HG02610 (cell line): ENCODE measurements at regions not wholly inside any gene's neighbourhood (a gene's known extent, or its start where the extent isn't known, plus 50 kb on each side); places are given as distances from the start of the nearest gene placed in this dataset.
"Not testable (repeated sequence)": the region's sequence is repeated elsewhere in the genome, so short reads cannot be mapped to it uniquely, and the experiment has no call there.

Experiments
- ATAC-seq: cut with Tn5 transposase; IDR thresholded peaks from one replicate; pipeline ENCODE4 v1.9.1; 2021; ENCODE audit warnings: mild to moderate bottlenecking, moderate library complexity; ENCODE audit not compliant: unreplicated experiment

DNA sequence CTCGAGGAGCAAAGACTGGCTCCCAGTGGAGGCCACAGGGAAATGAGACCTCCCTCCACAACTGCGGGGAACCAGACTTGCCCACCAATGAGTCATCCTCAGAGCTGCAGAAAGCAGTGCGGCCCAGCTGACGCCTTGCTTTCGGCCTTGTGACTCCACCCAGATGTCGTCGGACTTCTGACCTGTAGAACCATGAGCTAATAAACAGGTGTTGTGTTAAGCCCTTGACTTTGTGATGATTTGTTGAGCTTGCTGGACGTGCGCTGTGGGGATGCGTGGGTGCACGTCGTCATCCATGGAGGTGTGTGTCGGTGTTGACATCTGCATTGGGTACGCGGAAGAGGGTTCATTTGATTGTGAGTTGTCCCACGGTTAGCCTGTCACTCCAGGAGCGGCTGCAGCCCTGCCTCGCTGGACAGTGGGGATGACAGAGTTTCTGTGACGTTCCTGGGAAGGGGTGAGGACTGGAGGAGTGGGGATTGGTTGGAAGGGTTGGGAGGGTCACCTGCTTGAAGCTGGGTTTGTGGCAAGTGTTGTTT, 154.1 kb downstream of the SH3BP4 start:
- ATAC-seq, result no peak

DNA sequence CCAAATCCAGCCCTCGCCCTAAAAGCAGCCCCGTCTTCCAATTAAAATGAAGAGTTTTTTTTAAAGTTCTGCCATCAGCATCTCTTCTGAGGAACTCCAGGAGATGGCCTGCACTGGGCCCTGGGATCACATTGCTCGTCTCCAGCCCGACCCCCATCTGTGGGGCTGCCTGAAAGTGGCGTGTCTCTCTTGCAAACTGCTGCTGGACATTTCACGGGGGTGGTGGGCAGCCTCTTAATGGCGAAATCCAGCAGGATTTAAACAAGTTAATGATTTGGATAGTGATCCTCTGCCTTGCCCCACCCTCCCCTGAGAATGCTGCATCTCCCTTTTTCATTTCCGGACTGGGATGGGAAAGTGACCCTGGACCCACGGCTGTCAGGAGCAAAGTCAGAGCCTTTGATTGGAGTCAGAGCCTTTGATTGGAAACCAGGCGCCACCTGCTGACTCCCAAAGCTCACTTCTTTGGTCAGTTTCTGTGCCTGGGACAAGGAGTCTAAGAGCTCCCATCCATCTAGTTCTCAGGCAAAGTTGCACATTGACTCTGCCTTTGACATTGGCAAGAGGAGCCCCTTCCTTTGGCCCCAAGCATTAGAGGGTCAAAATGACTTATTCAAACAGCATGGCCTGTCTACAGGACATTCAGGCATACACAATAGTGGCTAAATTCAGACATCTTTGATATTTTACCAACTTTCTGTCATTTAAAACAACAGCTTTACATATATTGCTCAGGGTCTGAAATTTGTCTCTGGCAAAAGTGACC, 155.2 kb downstream of the SH3BP4 start:
- ATAC-seq, result no peak

DNA sequence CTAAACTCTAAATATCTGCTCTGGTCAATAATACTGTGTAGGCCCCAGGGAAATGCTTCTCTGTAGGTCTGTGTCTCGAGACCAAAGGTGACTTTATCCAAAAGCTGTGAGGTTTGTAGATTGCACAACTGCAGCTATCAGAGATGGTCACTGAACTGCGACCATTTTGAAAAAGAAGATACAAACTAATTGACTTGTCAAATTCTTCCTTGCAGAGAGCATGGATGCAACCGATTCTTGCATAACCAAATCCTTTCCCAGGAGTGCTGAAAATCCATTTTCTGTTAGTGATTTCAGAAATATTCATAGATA, 155.8 kb downstream of the SH3BP4 start:
- ATAC-seq, result no peak

DNA sequence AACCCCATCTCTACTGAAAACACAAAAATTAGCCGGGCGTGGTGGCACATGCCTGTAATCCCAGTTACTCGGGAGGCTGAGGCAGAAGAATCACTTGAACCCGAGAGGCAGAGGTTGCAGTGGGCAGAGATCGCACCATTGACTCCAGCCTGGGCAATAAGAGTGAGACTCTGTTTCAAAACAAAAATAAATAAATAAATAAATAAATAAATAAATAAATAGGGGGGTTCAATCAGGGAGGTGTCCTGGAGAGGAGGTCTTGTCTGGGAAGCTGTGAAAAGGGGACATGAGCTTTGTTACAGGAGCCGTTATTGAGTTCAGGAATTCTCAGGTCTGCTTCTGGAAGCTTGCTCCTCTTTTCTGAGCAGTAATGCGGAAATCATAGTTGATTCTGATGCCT, 157.7 kb downstream of the SH3BP4 start:
- not testable (repeated sequence) for ATAC-seq

DNA sequence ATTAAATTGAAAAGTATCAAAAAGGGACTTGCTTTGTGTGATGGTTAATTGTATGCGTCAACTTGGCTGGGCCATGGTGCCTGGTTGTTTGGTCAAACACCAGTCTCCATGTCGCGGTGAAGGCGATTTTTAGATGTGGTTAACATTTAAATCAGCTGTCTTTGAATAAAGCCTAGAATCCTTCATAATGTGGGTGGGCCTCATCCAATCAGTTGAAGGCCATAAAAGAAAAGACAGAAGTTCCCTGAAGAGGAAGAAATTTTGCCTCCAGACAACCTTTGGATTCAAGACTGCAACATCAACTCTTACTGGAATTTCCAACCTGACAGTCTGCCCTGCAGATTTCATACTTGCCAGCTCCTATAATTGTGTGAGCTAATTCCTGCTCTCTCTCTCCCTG, 160.5 kb downstream of the SH3BP4 start:
- ATAC-seq, result no peak

DNA sequence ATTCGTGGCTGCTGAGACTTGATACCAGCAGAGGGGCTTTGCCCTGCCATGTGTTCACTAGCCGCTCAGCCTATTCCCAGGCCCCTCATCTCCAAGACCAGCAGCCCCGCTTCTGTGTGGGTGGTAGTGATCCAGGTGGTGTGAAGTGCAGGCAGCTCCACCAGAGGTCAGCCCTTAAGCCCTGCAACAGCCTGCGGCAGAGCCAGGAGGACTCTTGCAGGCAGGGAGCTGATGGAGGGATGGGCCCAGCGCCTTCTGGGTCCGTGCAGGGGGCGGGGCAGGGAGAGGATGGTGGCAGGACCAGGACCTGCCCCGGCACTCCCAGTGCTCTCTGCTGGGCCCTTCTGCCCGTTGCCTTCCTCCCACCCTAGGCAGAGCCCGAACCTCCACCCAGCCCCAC, 162.0 kb downstream of the SH3BP4 start:
- no peak for ATAC-seq

DNA sequence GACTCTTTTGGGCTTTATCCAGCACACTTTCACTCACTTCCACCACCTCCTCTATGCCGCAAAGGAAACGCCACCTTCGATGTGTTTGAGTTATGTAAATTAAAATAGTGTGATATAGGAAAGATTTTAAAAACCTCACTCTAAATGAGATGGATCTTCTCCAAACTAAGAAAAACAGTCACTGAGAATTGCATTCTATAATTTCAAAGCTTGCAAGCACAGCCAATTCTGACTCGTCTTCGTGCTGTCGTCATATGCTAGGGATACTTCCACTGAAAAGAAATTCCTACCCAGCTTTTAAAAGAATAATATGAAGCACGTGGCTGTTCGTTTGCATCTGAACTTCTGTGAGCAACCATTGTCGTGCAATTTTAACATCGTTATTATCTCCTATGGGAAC, 162.5 kb downstream of the SH3BP4 start:
- no peak for ATAC-seq

DNA sequence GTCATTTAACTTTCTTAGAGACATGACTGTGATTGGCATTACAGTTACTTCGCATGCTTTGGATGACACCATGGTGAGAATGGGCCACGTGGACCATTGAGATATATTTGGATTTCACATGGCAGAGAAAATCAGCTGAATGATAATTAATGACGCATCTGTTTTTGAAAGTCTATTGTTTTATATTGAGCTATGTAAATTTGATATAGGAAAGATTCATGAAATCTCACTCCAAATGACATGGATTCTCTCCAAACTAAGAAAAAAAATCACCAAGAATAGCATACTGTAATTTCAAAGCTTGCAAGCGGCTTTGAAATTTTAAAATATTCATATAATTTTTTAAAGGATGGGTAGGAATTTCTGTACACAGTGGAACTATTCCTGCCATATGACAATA, 163.7 kb downstream of the SH3BP4 start:
- no peak for ATAC-seq

DNA sequence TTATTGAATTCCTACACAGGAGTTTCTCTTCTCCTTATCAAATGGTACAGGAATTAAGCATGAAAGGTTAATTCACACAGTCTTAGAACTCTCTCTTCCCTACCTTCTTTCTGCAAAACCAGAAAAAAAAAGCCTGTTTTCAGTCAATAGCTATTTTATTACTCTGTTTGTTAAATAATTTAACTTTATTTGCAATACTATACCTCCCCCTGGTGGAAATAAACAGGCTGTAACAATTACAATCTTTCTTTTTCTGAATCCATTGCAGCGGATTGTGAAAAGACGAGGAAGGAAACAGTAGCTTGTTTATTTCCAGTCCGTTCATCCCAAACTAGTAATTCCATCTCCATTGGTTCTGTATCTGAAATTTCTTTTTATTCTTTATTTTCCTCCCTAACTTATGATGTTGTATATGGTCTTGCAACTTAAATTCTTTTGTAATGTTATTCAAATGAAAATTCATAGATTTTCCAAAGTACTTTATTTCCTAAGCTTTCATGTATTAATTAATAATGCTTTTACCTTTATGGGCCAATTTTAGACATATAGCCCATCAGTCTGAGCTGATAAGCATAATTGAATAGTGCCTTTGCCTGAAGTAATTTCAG, 165.2 kb downstream of the SH3BP4 start:
- ATAC-seq, result no peak

DNA sequence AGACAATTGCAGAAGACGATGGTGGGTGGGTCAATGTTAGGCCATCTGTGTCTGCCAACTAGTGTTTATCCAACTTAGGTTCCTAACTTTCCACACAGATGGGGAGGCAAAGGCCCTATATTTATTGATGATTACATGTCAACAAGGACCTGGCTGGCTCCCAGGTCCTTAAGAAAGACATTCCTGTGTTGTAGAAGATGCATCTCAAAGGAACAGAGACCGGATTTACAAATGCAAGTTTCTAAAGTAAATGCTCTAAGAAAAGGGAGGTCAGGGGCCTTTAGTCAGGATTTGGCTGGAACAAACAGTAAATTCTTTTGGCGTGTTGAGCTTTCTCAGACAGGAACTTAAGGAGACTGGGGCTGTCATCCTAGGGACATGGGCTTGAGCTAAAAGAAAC, 175.0 kb downstream of the SH3BP4 start:
- no peak for ATAC-seq

DNA sequence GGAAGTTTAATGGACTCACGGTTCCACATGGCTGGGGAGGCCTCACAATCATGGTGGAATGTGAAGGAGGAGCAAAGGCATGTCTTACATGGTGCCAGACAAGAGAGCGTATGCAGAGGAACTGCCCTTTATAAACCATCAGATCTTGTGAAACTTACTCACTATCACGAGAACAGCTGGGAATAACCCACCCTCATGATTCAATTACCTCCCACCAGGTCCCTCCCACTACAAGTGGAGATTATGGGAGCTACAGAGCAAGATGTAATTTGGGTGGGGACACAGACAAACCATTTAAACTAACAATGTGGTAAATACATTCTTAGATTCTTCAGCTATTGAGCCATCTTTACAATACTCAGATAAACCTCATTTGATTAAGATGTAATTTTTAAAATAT, 176.1 kb downstream of the SH3BP4 start:
- no peak for ATAC-seq

DNA sequence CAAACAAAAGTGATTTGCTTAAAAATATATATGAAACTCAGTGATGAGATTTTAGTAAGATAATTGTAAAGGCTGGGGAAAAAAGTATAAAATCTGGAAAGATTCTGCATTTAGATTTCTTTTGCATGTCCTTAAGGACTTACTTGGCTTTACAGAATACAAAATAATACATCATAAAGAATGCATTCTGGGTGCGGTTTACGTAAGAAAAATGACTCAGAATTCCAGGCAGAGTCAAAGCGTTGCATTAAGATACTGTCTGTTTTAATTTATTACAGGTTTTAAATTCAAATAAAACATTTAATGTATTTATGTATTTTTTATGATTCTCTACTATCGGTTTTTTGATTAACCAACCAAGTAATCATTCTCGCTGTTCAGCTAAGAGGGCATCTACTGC, 178.0 kb downstream of the SH3BP4 start:
- no peak for ATAC-seq

DNA sequence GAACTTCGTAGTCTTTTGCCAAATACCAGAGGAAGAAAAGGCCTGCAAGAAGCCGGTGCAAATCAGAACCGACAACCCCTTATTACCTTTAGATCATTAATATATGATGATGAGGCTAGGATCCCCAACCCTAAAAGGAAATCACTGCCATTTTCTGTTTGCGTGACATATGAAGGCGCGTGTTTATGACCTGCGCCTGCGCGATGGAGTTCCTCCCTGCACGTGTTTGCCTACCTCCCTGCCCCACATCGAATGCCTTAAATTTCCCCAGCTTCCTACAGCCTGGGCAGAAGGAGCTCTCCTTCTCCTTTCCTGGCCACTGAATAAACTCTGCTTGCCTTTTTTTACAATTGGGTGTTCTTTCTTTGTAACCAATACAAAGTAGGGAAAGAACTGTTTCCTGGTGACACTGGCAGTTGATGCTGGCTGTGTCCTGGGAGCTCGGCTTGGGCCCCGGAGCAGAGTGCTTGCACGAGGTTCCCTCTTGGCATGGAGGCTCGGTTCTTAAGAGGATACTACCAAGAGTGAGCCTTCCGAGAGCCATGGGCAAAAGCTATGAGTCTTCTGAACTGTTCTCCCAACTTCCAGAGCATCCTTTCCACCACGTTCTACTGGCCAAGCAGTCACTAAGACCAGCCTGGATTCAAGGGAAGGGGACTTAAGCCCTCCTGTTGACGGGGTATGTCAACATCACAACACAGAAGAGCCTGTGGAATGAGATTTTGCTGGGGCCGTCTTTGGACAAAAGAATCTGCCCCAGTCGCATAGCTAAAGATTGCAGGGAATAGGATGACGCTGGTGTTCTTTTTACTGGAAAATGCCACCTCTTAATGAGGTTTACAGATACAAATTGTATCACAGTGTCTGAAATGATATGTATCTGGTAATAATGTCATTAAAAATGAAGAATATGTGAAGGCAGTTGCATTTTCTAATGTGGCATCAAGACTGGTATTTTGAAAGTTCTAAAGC, 179.8 kb downstream of the SH3BP4 start:
- ATAC-seq, result no peak

DNA sequence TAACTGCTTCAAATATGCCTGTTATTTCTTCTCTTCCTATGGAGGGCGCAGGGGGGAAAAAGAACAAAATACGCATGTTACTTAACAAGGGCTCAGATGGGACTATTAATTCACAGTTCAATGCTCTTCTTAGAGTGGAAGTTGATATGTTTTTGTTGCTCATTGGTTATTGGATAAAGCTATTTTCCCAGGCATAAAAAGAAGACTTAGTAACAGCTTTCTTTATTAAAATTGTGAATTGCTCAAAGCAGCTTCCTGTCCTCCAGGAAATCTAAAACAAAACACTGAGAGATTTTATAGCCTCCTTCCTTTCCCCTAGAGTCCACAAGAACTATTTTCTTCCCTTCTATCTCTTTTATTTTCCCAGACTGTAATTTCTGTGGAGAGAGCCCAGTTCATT, 180.8 kb downstream of the SH3BP4 start:
- ATAC-seq, result no peak

DNA sequence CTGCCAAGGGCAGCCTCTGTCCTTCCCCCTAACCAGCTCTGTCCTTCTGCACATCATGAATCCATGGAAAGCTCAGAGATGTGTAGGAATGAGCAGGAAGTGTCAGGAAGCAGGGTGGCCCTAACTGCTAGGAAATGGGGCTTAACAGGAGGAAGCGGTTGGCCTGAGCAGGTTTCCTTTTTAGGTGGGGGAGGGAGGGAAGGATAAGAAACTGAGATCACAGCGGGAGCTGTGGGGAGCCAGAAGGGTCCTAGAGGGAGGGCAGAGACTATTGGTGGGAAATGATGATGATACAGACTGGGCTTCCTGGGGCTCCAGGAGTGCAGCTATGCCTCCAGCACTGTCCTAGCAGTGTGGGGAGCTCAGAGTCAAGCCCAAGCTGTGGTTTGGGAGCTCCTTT, 182.0 kb downstream of the SH3BP4 start:
- ATAC-seq, result no peak

DNA sequence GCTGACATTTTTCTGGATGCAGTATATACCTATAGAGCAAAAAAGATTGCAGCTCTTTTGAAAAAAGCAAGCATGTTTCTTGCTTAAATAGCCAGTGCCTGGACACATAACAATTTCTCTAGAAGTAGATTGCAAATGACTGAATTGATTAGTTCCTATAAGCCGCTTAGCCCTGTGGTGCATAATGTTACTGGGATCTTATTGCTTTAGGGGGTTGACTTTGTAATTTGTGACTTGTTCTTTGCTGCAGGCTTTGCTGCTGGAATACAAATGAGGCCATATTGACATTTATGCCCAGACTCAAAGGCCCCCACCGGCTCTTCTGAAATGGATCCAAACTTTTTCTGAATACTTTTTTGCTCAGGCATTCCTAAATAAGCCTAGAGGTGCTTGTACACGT, 182.6 kb downstream of the SH3BP4 start:
- ATAC-seq, result no peak

DNA sequence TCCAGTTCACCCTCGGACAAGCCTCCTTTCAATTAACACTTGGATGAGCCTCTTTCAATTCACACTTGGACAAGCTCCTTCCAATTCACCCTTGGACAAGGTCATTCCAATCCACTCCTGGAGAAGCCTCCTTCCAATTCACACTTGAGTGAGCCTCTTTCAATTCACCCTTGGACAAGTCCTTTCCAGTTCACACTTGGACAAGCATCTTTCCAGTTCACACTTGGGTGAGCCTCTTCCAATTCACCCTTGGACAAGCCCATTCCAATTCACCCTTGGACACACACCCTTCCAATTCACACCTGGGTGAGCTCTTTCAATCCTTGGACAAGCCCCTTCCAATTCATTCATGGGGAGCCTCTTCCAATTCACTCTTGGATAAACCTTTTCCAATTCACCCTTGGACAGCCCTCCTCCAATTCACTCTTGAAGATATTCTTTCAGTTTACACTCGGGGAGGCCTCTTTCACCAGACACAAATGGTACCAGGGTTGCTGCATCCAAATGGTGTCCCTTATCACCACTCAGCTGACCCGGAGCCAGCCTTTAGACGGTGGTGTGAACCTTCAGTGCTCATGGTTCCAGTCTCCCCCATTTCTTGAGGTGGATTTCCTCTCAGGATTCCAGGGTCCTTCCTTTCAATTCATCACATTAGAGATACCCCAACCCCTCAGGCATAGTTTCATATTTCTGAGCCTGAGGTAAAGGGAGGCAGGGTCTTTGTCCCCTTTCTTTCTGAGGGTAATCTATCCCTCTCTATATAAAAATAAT, 183.6 kb downstream of the SH3BP4 start:
- no peak for ATAC-seq

DNA sequence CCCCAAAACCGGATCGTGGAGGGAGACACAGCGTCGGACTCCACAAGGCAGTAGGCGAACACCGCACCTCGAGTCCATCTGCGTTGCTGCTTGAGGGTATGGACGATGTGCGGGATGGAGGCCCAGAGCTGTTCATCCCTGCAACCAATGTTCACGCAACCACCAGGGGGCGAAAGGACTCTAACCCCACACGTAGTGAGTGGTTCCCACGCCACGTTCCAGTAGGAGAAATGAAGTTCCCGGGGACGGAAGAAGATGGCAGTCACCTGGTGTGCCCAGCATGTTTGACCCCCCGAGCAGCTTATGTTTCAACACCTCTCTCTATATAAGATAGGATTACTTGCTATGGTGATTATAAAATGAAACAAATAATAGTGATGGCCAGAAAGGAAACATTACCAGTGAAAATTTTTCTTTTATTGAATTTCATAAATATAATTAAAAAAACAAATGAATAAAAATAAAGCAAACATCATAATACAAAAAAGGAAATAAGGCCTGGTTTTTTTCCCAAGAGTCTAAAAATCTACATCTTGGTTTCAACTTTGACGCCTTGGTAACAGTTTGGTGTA, 184.3 kb downstream of the SH3BP4 start:
- ATAC-seq, result no peak

DNA sequence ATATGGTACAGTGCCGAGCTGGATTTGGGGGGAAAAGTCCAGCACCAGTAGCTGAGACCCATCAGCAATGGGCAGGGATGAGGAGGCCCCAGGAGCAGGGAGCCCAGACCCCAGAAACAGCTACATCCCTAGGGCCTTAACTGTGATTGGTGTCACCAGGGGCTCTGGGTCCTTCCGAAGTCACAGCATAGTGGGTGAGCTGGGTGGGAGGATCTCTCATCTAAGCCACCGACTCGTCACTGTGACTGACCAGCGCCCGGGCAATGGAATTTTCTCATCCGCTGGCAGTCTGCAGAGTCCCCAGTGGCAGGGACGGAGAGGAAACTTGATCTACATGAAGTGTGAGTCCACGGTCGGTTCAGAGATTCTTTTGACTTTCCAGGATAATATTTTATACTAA, 186.5 kb downstream of the SH3BP4 start:
- ATAC-seq, result no peak

DNA sequence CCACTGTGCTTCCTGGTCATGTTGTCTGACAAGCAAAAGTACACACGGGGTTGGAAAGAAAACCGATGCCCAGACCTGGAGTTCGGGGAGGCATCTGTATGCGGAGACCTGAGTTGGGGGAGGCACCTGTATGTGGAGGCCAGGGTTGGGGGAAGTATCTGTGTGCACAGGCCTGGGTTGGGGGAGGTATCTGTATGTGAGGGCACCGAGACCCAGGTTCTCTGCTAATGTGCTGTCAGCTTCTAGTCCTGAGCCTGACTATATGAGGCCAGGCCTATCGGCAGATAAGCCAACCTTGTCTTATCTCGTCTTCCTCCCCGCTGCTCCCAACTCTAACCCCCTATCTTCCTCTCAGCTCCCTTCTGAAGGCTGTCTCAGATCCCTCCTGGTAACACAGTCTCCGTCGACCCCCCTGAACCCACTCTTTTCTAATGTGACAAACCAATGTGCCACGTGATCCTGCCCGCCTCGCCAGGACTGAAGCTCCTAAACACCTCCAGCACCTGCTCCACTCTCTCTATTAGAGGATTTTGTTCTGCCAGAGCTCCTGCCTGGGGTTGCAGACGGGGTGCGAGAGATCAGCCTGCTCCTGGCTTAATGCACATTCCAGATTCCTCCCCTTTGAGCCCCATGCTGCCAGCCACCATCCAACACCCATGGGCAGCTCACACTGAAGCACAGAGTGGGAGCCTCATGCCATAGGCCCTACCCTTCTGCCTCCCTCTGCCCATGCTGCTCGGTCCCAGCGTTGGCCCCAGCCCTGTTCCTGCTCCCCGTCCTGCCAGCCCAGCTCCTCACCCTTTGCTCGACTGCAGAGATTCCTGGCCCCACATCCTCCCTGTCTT, 188.4 kb downstream of the SH3BP4 start:
- no peak for ATAC-seq
